ENCODE measurements at regions not wholly inside any gene's neighbourhood (a gene's known extent, or its start where the extent isn't known, plus 50 kb on each side); places are given as distances from the start of the nearest gene placed in this dataset.

DNA sequence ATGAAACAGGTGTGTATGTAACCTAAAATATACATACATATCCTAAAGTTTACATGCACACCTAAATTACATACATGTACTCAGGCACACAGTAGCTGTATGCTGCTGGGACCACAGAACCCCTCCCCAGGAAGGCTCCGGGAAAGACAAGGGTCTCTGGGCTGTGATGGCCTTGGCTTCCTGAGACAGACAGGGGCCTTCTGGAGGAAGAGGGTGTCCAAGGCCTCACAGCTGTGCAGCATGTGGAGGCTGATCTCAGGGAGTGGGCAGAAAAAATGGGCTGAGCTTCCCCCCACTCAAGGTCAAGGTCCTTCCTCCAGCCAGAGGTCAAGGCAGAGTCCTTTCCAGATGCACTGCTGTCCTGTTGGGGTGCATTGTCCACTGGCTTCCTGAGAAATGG is 129.1 kb upstream of the THBS2 start:
- Histone ChIP-seq H2AFZ (no peak overlapping the region), H3K4me1 (replicated peaks; ENCODE audit: insufficient read depth) (no peaks in the 10 kb centered on the region), H3K36me3 (ENCODE audit: low read depth) (no peaks in the 10 kb centered on the region), H3K79me2 (ENCODE audit: low read depth) (no peaks in the 10 kb centered on the region), H4K20me1 (ENCODE audit: insufficient read depth) (no peaks in the 10 kb centered on the region), H3K9me3 (ENCODE audit: insufficient read depth, low read depth) (no peaks in the 10 kb centered on the region), H3F3A (ENCODE audit: insufficient read depth, low read depth) (no peaks in the 10 kb centered on the region), H3K4me2 (no peak overlapping the region), H3K9me2 (ENCODE audit: insufficient read depth) (no peaks in the 10 kb centered on the region), H3K27me3 (ENCODE audit: insufficient read depth, low read depth) (peaks cover 70% of the 10 kb centered on the region), H3K27ac (no peak overlapping the region), H3K4me3 (no peak overlapping the region)
- no TSS peak for BruUV-seq (replicated peaks)
- intact Hi-C loops (cut with micrococcal nuclease; ENCODE audit: unreplicated experiment) = loop anchor here (2.0 kb wide), 1 partner anchor 72 kb away; no protein-coding TSS in a partner anchor
- CTCF ChIA-PET = no interaction called here
- TF ChIP-seq CTCF (conservative IDR thresholded peaks at IDR 0.05) (no peak), EZH2 (IDR thresholded peaks at IDR 0.05; ENCODE audit: low read depth) (no peak)
- DNase-seq = no peak
- POLR2A ChIA-PET (ENCODE audit: unreplicated experiment) = no interaction called here

DNA sequence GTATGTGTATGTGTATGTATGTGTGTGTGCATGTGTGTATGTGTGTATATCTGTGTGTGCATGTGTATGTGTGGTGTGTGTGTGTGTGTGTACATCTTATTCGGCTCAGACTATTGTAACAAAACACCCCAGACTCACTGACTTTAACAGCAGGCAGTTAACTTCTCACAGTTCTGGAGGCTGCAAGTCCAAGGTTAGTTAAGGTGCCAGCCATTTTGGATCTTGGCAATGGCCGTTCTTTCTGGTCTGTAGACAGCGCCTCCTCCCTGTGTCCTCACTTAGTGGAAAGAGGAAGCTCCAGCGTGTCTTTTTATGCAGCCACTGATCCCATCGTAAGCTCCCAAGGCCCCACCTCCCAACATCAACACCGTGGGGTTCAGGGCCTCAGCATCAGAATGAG is 128.3 kb upstream of the THBS2 start:
- H3K27ac ChIP-seq = no peak overlapping the region
- no peaks in the 10 kb centered on the region for H3K36me3 ChIP-seq (ENCODE audit: low read depth)
- H3K27me3 ChIP-seq (ENCODE audit: insufficient read depth, low read depth) = peaks cover 66% of the 10 kb centered on the region
- DNase-seq = no peak
- H4K20me1 ChIP-seq (ENCODE audit: insufficient read depth) = no peaks in the 10 kb centered on the region
- no peaks in the 10 kb centered on the region for H3K79me2 ChIP-seq (ENCODE audit: low read depth)
- no TSS peak for BruUV-seq (replicated peaks)
- no peak overlapping the region for H3K4me3 ChIP-seq
- no peaks in the 10 kb centered on the region for H3F3A ChIP-seq (ENCODE audit: insufficient read depth, low read depth)
- no peak overlapping the region for H3K4me2 ChIP-seq
- no peaks in the 10 kb centered on the region for H3K9me2 ChIP-seq (ENCODE audit: insufficient read depth)
- CTCF ChIA-PET = no interaction called here
- H3K4me1 ChIP-seq (replicated peaks; ENCODE audit: insufficient read depth) = no peaks in the 10 kb centered on the region
- no peaks in the 10 kb centered on the region for H3K9me3 ChIP-seq (ENCODE audit: insufficient read depth, low read depth)
- intact Hi-C loops (cut with micrococcal nuclease; ENCODE audit: unreplicated experiment) = loop anchor here (2.0 kb wide), 1 partner anchor 73 kb away; no protein-coding TSS in a partner anchor
- POLR2A ChIA-PET (ENCODE audit: unreplicated experiment) = no interaction called here
- TF ChIP-seq CTCF (conservative IDR thresholded peaks at IDR 0.05) (no peak), EZH2 (IDR thresholded peaks at IDR 0.05; ENCODE audit: low read depth) (no peak)
- no peak overlapping the region for H2AFZ ChIP-seq

DNA sequence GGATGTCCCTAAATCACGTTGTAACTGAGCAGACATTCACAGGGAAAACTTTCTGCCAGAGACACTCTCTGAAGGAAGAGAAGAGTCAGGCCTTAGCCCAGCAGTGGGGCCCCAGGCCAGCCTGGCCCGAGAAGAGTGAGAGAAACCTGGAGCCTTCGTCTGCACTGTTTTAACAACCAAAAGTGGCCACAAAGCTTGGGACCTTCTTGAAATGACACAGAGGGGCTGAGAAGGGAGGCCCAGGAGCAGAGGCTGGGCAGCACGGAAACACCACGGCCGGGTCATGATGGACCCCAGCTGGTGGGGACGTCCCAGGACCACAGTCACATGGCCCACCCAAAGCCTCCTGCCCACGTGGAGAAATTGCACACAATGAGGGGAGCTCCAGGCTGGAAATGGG is 126.8 kb upstream of the THBS2 start:
- no peak for DNase-seq
- Histone ChIP-seq H3K4me3 (no peak overlapping the region), H3K79me2 (ENCODE audit: low read depth) (no peaks in the 10 kb centered on the region), H3K4me2 (no peak overlapping the region), H3K27me3 (ENCODE audit: insufficient read depth, low read depth) (peaks cover 61% of the 10 kb centered on the region), H3F3A (ENCODE audit: insufficient read depth, low read depth) (no peaks in the 10 kb centered on the region), H3K9me3 (ENCODE audit: insufficient read depth, low read depth) (no peaks in the 10 kb centered on the region; the same call in 1 of the 2 replicates), H2AFZ (no peak overlapping the region), H3K36me3 (ENCODE audit: low read depth) (no peaks in the 10 kb centered on the region), H3K9me2 (ENCODE audit: insufficient read depth) (no peaks in the 10 kb centered on the region), H3K27ac (no peak overlapping the region), H3K4me1 (replicated peaks; ENCODE audit: insufficient read depth) (no peaks in the 10 kb centered on the region), H4K20me1 (ENCODE audit: insufficient read depth) (no peaks in the 10 kb centered on the region)
- intact Hi-C loops (cut with micrococcal nuclease; ENCODE audit: unreplicated experiment) = no loop called here
- no peak for TF ChIP-seq CTCF (conservative IDR thresholded peaks at IDR 0.05)
- TF ChIP-seq EZH2 (IDR thresholded peaks at IDR 0.05; ENCODE audit: low read depth) = no peak
- CTCF ChIA-PET = no interaction called here
- BruUV-seq (replicated peaks) = no TSS peak
- POLR2A ChIA-PET (ENCODE audit: unreplicated experiment) = no interaction called here
